GM21423 (cell line): ENCODE measurements at regions not wholly inside any gene's neighbourhood (a gene's known extent, or its start where the extent isn't known, plus 50 kb on each side); places are given as distances from the start of the nearest gene placed in this dataset.

Source experiments
- ATAC-seq: cut with Tn5 transposase; IDR thresholded peaks from one replicate; pipeline ENCODE4 v1.9.1; 2021; ENCODE audit warnings: mild to moderate bottlenecking, moderate library complexity; ENCODE audit not compliant: unreplicated experiment

- ATAC-seq, result no peak
These were observed 331.1 kb downstream of the MLLT3 start for GRCh38 chr9:20291201-20291600.

DNA sequence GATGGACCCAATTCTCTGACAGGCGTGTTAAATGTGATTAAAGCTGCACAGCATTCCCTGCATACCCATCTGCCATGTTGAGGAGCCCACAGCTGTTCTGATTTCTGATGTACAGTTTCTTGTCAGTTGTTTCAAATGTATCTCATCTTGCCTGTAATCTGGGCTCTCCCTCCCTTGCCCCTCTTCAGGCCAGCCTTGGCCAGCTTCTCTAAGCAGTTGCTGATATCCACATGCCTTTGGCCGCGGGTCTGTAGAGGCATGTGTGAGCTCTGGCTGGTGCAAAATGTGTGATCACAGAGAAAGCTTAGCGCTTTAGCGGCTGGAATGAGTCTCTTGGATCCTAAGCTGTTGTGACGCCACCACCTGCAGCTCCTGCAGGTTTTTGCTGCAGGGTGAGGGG is 332.0 kb downstream of the MLLT3 start:
- ATAC-seq, result no peak

DNA sequence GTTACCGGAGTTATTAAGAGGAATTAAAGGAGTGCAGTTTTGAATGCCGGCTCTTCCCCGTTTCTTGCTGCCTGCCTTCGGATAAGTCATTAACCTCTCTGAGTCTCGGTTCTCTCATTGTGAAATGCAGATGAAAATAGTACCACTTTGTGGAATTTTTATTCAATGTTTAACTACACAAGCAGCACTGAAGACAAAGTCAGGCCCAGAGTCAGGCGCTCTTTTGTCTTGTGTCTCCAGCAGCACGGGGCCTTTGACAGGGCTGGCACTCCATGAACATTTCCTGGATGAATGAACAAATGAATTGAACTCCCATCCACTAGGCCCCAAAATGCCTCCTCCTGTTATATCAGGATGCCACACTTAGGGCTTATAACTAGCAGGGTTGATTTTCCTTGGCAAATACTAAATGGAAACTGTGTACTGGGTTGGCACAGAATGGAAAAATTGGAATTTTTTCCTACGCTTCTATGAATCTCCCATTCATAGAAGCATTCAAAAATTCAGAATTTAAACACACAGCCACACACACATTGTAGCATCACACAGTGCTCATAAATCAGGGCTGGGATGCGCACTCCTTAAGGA is 332.8 kb downstream of the MLLT3 start:
- ATAC-seq, result peak; percentile 30

DNA sequence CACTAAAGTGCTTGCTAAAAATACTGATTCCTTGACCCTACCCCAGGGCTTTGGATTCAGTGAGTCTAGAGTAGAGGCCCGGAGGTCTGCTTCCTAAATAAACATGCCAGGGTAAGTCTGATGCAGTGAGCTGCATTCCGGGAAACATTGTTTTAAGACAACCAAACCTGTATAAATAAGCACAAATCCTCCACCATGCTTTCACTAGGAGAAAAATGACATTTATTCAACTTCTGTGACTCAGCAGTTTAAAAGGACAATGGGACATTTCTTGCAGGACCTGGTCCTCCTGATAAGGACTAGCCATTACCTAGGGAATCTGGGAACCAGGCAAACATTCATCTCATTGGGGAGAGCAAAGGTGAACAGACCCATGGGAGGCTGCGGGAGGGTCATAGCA is 335.3 kb downstream of the MLLT3 start:
- no peak for ATAC-seq

GRCh38 chr9:20286154-20286700 is 336.1 kb downstream of the MLLT3 start:
- ATAC-seq, result no peak

- ATAC-seq, result no peak
These were observed 337.6 kb downstream of the MLLT3 start for GRCh38 chr9:20284601-20285289.

GRCh38 chr9:20280330-20280729 is 342.0 kb downstream of the MLLT3 start:
- ATAC-seq, result no peak

GRCh38 chr9:20276762-20277161 is 345.5 kb downstream of the MLLT3 start:
- no peak for ATAC-seq

DNA sequence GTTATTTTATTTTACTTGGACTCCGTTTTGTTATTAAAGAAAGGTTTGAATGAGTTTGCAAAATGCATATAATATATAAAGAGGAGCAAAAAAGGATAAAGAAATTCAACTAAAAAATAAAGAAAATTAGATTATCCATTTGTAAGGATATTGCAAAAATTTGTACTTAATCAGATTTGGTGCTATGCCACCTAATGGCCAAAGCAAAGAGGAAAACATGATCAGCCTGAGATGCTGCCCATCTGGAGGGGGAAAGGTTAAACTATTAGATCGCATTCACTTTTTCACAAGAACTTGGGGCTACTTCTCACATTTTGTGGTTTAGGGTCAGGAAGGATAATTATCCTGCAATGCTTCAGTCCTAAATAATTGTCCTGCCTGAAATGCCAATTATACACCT is 350.6 kb downstream of the MLLT3 start:
- ATAC-seq, result no peak

DNA sequence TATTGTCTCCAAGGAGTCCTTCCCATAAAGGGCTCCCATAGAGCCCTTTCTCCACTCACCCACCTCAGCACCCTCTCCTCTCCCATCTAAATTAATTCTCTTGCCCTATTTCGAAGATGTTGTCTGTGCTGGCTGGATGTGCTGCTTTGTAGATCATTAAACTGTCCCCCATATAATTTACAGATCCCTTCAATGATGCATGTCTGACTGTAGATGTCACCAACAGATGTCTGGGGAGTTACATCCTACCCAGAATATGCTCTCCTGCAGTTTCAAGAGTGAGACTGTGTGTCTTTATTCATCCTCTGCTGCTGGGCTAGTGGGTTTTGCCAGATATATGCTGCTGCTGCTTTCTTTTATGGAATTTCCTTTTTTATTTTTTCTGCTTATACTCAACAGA is 351.2 kb downstream of the MLLT3 start:
- ATAC-seq, result no peak

DNA sequence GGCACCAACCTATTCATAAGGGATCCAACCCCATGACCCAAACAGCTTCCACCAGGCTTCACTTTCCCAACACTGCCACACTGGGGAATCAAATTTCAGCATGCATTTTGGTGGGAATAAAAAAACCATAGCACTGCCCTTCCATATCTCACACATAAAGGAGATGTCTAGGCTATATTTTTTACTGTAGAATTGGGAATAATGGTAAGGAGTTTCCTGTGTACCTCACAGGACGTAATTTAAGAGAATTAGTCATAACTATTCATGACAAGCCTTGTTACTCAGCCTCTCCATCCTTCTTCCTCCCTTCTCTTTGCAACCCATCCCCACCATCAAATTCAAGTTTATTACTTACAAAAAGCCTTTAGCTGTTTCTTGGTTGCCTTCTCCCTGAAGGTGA is 352.1 kb downstream of the MLLT3 start:
- ATAC-seq, result no peak

GRCh38 chr9:20269620-20270019 is 352.7 kb downstream of the MLLT3 start:
- ATAC-seq, result no peak

- ATAC-seq, result no peak
These were observed 357.4 kb downstream of the MLLT3 start for GRCh38 chr9:20264896-20265295.

- ATAC-seq, result no peak
These were observed 359.7 kb downstream of the MLLT3 start for GRCh38 chr9:20262611-20263010.

GRCh38 chr9:20256284-20256948 is 365.9 kb downstream of the MLLT3 start:
- ATAC-seq, result no peak

GRCh38 chr9:20255052-20255451 is 367.2 kb downstream of the MLLT3 start:
- no peak for ATAC-seq

DNA sequence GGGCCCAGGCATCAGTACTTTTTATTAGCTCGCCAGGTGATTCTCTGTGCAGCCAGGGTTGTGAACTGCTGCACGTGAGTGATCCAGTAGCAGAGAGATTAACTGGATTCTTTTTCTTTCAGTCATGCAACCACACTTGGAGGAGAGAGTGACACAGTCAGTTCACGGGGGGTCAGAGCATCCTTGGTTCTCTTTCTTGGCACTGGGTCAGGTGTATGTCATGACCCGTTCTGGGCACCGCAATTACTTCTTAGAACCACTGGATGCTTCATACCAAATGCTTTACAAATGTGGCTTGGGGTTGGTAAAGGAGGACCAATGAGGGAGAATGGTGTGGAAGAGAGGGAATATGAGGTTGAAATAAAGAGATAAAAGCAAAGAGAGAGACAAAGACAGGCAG is 368.7 kb downstream of the MLLT3 start:
- no peak for ATAC-seq

DNA sequence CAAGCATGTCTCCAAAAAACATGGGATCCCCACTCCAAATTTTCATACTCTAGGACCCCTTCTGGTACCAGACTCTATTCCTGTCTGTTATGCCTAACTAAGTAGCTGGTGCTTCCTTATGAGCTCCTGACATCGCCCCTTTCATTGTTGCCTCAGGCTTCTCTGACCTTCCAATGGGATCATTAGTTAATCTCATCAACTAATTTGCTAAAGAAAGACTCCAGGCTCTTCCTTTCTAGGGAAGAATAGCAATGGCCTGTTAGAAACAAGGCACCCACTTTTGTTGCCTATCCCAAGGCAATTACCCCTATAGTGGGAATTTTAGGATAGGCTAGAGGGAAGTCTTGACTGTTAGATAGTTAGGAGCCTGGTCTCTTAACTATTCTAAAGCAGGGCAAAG is 369.5 kb downstream of the MLLT3 start:
- no peak for ATAC-seq

- ATAC-seq, result no peak
These were observed 371.5 kb downstream of the MLLT3 start for GRCh38 chr9:20250791-20251190.

DNA sequence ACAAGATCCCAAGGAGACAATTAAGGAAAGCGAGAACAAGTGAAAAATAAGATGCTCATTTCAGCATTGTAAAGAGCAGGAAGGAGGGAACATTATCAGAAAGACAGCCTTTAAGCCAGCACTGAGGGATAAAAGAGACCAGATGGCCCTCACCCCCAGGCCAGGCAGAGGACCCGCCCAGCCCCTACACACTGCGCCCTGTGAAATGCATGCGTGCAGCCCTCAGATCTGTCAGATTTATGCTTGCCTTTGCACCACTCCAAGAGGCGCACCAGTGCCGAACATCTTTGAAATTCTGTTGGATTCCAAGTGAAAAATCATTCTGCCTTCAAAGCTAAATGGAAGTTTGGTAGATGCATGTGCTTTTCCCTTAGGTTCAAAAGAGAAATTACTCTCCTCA is 378.0 kb downstream of the MLLT3 start:
- ATAC-seq, result no peak

- ATAC-seq, result no peak
These were observed 378.5 kb downstream of the MLLT3 start for GRCh38 chr9:20243841-20244240.

- peak; percentile 95 for ATAC-seq
These were observed 379.6 kb downstream of the MLLT3 start for GRCh38 chr9:20242510-20243189.
